Keratinocyte (primary cell): ENCODE measurements at regions not wholly inside any gene's neighbourhood (a gene's known extent, or its start where the extent isn't known, plus 50 kb on each side); places are given as distances from the start of the nearest gene placed in this dataset.
A peak's percentile ranks its signal among the peaks of the same experiment; 100 is the strongest.

ENCODE experiments used
- DNase-seq: peaks from one replicate; pipeline ENCODE4 v3.0.0-alpha.2; 2011; ENCODE audit warnings: low read depth, missing footprints, low spot score
- FAIRE-seq: peaks from 2 replicates; lab custom pipeline; 2011; peaks lifted over from hg19 to GRCh38; lab: Jason Lieb, UNC
- H2AFZ ChIP-seq: 2 replicates; pipeline ENCODE4 v1.6.0; 2012; ENCODE audit warnings: low read length, control low read depth, inconsistent platforms; ENCODE audit not compliant: control insufficient read depth
- H3K27ac ChIP-seq: 2 replicates; pipeline ENCODE4 v1.5.1; 2011; ENCODE audit warnings: low read length; ENCODE audit not compliant: control insufficient read depth, insufficient read depth
- H3K27me3 ChIP-seq: 3 replicates; pipeline ENCODE4 v1.6.0; 2011; ENCODE audit warnings: low read length; ENCODE audit not compliant: control insufficient read depth, insufficient read depth; ENCODE audit errors: extremely low read depth
- H3K36me3 ChIP-seq, 2 experiments: 2 replicates in 1 of 2; 3 replicates in 1 of 2; pipeline ENCODE4 v1.5.1; 2011; ENCODE audit warnings: low read length in 2 of 2, mild to moderate bottlenecking in 1 of 2; ENCODE audit not compliant: control insufficient read depth in 2 of 2, insufficient read depth in 2 of 2; ENCODE audit errors: extremely low read depth in 1 of 2
- H3K4me1 ChIP-seq: 3 replicates; pipeline ENCODE4 v1.5.1; 2011; ENCODE audit warnings: low read length; ENCODE audit not compliant: control insufficient read depth, insufficient read depth; ENCODE audit errors: extremely low read depth
- H3K4me2 ChIP-seq: 3 replicates; pipeline ENCODE4 v1.6.0; 2011; ENCODE audit warnings: low read depth, low read length; ENCODE audit not compliant: control insufficient read depth, insufficient read depth; ENCODE audit errors: extremely low read depth
- H3K4me3 ChIP-seq, 3 experiments: fragments of 200-600 bp in 1 of 3; sonication (generic) in 1 of 3; 2 replicates in 2 of 3; 3 replicates in 1 of 3; pipeline ENCODE4 v1.5.1; 2011 to 2016; ENCODE audit warnings: low read length in 3 of 3, mild to moderate bottlenecking in 3 of 3, control low read depth in 2 of 3, inconsistent platforms in 1 of 3, low read depth in 1 of 3, mixed read lengths in 1 of 3, mixed run types in 1 of 3, moderate library complexity in 1 of 3; ENCODE audit not compliant: control insufficient read depth in 2 of 3, insufficient read depth in 2 of 3; ENCODE audit errors: extremely low read depth in 1 of 3
- H3K79me2 ChIP-seq: 2 replicates; pipeline ENCODE4 v1.6.0; 2012; ENCODE audit warnings: low read length; ENCODE audit not compliant: control insufficient read depth, insufficient read depth
- H3K9ac ChIP-seq: 3 replicates; pipeline ENCODE4 v1.6.0; 2011; ENCODE audit warnings: low read length; ENCODE audit not compliant: control insufficient read depth, insufficient read depth; ENCODE audit errors: extremely low read depth
- H3K9me1 ChIP-seq: 3 replicates; pipeline ENCODE4 v1.6.0; 2011; ENCODE audit warnings: low read length; ENCODE audit not compliant: control insufficient read depth, insufficient read depth; ENCODE audit errors: extremely low read depth
- H3K9me3 ChIP-seq: 2 replicates; pipeline ENCODE4 v1.5.1; 2012; ENCODE audit warnings: low read depth, low read length; ENCODE audit not compliant: control insufficient read depth
- H4K20me1 ChIP-seq: 3 replicates; pipeline ENCODE4 v1.6.0; 2011; ENCODE audit warnings: low read length; ENCODE audit not compliant: control insufficient read depth, insufficient read depth; ENCODE audit errors: extremely low read depth
- EZH2 ChIP-seq: IDR thresholded peaks from one replicate; pipeline ENCODE4 v1.6.1; 2012; ENCODE audit warnings: inconsistent platforms, mild to moderate bottlenecking, low read length, moderate library complexity
- dilution Hi-C: fragments of 300-500 bp; cut with MboI; formaldehyde crosslinking; loops from one replicate; pipeline ENCODE4 v1.7.0; 2020; ENCODE audit warnings: low sequenced_read_pairs; ENCODE audit not compliant: extremely low pct_ligation_motif_present
- TF ChIP-seq, protein P1 (sequence below), 3 experiments: IDR thresholded peaks in 1 of 3; conservative IDR thresholded peaks in 1 of 3; optimal IDR thresholded peaks in 1 of 3; 2 replicates in 2 of 3; 3 replicates in 1 of 3; pipeline versions ENCODE3 to v1.5.1; 2011; ENCODE audit warnings: low read length in 3 of 3, mild to moderate bottlenecking in 3 of 3, moderate library complexity in 2 of 3, control low read depth in 1 of 3, inconsistent platforms in 1 of 3; ENCODE audit not compliant: insufficient read depth in 2 of 3; ENCODE audit errors: extremely low read depth in 1 of 3

DNA sequence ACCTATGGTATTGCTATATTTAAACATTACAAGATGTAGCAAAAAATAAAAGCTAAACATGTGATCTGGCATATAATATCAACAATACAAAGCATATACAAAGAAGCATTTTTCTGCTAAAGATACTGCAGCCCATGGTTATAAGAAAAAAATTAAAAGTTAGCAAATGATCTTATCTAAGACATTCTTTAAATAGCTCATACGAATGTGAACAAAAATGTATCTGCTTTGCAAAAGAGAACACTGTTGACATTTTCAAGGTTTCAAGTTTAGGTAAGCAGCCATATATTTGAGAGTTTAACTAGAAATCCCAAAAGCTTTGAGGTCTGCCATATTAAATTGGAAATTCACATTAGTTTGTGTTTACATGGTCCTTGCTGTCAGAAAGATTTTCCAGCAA lies 301.0 kb upstream of the SLC39A10 start:
- Histone ChIP-seq H3K4me1 (no peaks in the 10 kb centered on the region), H3K9me3 (no peaks in the 10 kb centered on the region), H3K27me3 (no peaks in the 10 kb centered on the region), H3K9ac (no peak overlapping the region), H3K27ac (no peak overlapping the region), H3K79me2 (no peaks in the 10 kb centered on the region), H3K36me3 (no peaks in the 10 kb centered on the region), H3K9me1 (no peaks in the 10 kb centered on the region), H4K20me1 (no peaks in the 10 kb centered on the region), H3K4me3 (no peak overlapping the region), H2AFZ (no peak overlapping the region), H3K4me2 (no peak overlapping the region)
- DNase-seq (no peak), FAIRE-seq (no peak)
- dilution Hi-C loops, result no loop called here
- TF ChIP-seq, protein P1, sequence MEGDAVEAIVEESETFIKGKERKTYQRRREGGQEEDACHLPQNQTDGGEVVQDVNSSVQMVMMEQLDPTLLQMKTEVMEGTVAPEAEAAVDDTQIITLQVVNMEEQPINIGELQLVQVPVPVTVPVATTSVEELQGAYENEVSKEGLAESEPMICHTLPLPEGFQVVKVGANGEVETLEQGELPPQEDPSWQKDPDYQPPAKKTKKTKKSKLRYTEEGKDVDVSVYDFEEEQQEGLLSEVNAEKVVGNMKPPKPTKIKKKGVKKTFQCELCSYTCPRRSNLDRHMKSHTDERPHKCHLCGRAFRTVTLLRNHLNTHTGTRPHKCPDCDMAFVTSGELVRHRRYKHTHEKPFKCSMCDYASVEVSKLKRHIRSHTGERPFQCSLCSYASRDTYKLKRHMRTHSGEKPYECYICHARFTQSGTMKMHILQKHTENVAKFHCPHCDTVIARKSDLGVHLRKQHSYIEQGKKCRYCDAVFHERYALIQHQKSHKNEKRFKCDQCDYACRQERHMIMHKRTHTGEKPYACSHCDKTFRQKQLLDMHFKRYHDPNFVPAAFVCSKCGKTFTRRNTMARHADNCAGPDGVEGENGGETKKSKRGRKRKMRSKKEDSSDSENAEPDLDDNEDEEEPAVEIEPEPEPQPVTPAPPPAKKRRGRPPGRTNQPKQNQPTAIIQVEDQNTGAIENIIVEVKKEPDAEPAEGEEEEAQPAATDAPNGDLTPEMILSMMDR (optimal IDR thresholded peaks at IDR 0.05 in 1 of 3, IDR thresholded peaks at IDR 0.05 in 1 of 3, conservative IDR thresholded peaks at IDR 0.05 in 1 of 3; ENCODE audit: extremely low read depth in 1 of 3, insufficient read depth in 2 of 3, low read length in 3 of 3), result no peak
- no peak for TF ChIP-seq EZH2

DNA sequence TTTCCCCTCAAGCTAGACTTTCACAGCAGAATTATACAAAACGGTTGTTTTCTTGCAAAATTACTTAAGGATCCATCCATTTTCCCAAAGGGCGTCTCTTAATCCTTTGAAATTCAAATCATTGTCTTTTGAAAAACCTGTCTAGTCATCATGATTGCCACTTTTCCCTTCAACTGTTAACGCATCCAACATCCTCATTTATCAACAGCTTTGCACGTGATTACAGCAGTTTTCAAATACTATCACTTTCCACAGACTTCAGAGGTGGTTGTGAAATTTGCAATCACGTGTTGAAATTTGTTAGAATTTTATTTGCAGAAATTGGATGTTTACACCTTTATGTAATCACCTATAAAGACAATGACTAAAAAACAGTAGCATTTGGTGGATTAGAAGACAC lies 304.4 kb upstream of the SLC39A10 start:
- Histone ChIP-seq H3K4me1 (no peaks in the 10 kb centered on the region), H3K9me3 (no peaks in the 10 kb centered on the region), H3K9ac (no peak overlapping the region), H3K79me2 (no peaks in the 10 kb centered on the region), H2AFZ (peak overlapping the region; percentile 8), H3K9me1 (no peaks in the 10 kb centered on the region), H3K27ac (no peak overlapping the region), H3K4me2 (no peak overlapping the region), H3K27me3 (no peaks in the 10 kb centered on the region), H4K20me1 (no peaks in the 10 kb centered on the region), H3K4me3 (no peak overlapping the region), H3K36me3 (no peaks in the 10 kb centered on the region)
- TF ChIP-seq, protein P1 (optimal IDR thresholded peaks at IDR 0.05 in 1 of 3, IDR thresholded peaks at IDR 0.05 in 1 of 3, conservative IDR thresholded peaks at IDR 0.05 in 1 of 3; ENCODE audit: extremely low read depth in 1 of 3, insufficient read depth in 2 of 3, low read length in 3 of 3), result no peak
- no peak for TF ChIP-seq EZH2
- dilution Hi-C loops, result no loop called here
- no peak for DNase-seq
- no peak for FAIRE-seq
